ENCODE measurements at regions not wholly inside any gene's neighbourhood (a gene's known extent, or its start where the extent isn't known, plus 50 kb on each side); places are given as distances from the start of the nearest gene placed in this dataset.

- no peak overlapping the region for H3K4me3 ChIP-seq (ENCODE audit: insufficient read length, low read depth)
- DNase-seq (ENCODE audit: low read depth, low spot score): no peak
- TF ChIP-seq ZNF274 (IDR thresholded peaks at IDR 0.05; ENCODE audit: low read depth, low read length): no peak
- no peak for TF ChIP-seq YY1 (IDR thresholded peaks at IDR 0.05; ENCODE audit: insufficient read depth, insufficient read length)
- H3K9me3 ChIP-seq (ENCODE audit: insufficient read depth, low read length): peaks cover 8% of the 10 kb centered on the region
- H3K27me3 ChIP-seq (ENCODE audit: insufficient read depth, insufficient read length): no peaks in the 10 kb centered on the region
- peaks cover 16% of the 10 kb centered on the region for H3K4me1 ChIP-seq (ENCODE audit: insufficient read depth, insufficient read length)
- H3K9ac ChIP-seq (ENCODE audit: insufficient read length, low read depth): no peak overlapping the region
- H3K36me3 ChIP-seq (ENCODE audit: insufficient read depth, insufficient read length, low read length): no peaks in the 10 kb centered on the region
Observed at GRCh38 chr1:55716151-55716550, 501.0 kb upstream of the USP24 start.

DNA sequence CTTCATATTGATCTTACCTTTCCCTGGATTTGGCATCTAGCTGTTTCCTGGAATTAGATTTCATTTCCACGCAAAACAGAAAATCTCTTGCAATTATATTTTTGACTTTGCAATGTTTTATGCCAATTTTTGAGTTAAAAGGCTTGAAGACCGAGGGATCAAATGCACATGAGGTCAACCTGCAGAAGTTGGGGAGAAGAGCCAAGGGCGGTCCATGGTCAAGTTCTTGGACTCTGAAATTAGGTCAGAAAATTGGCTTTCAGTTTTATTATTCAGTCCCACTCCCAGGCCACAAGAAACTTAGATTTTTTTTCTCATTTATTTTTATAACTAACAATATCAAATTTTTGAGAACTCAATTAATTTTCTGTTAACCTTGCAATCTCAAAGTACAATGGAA, 499.1 kb upstream of the USP24 start:
- DNase-seq (ENCODE audit: low read depth, low spot score): no peak
- Histone ChIP-seq H3K27me3 (ENCODE audit: insufficient read depth, insufficient read length) (no peaks in the 10 kb centered on the region), H3K4me3 (ENCODE audit: insufficient read length, low read depth) (no peak overlapping the region), H3K36me3 (ENCODE audit: insufficient read depth, insufficient read length, low read length) (no peaks in the 10 kb centered on the region), H3K4me1 (ENCODE audit: insufficient read depth, insufficient read length) (peaks cover 5% of the 10 kb centered on the region), H3K9me3 (ENCODE audit: insufficient read depth, low read length) (peaks cover 12% of the 10 kb centered on the region), H3K9ac (ENCODE audit: insufficient read length, low read depth) (no peak overlapping the region)
- TF ChIP-seq ZNF274 (IDR thresholded peaks at IDR 0.05; ENCODE audit: low read depth, low read length) (no peak), YY1 (IDR thresholded peaks at IDR 0.05; ENCODE audit: insufficient read depth, insufficient read length) (no peak), SUZ12 (IDR thresholded peaks at IDR 0.05; ENCODE audit: extremely low read depth, insufficient read depth, insufficient read length) (no peak)

DNA sequence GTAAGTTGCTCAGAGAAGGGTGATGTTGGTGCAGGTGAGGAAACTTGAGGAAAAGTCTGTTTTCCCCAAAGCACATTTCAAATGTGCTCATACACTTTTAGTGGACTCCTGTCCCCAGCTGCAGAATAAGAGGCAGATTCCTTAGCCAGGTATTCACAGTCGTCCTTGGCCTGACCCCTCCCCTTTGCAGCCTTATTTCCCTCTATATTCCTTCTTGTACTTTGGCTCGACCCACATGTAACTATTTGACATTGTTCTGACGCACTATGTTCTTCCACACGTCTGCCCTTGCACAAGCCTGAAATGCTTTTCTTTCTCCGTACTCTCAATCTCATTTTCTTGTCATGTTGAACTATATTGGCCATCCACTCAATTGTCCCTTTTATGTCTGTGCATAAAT, 498.4 kb upstream of the USP24 start:
- H3K27me3 ChIP-seq (ENCODE audit: insufficient read depth, insufficient read length): no peaks in the 10 kb centered on the region
- peaks cover 4% of the 10 kb centered on the region for H3K4me1 ChIP-seq (ENCODE audit: insufficient read depth, insufficient read length)
- no peaks in the 10 kb centered on the region for H3K36me3 ChIP-seq (ENCODE audit: insufficient read depth, insufficient read length, low read length)
- TF ChIP-seq ZNF274 (IDR thresholded peaks at IDR 0.05; ENCODE audit: low read depth, low read length) (no peak), SUZ12 (IDR thresholded peaks at IDR 0.05; ENCODE audit: extremely low read depth, insufficient read depth, insufficient read length) (no peak), YY1 (IDR thresholded peaks at IDR 0.05; ENCODE audit: insufficient read depth, insufficient read length) (no peak)
- no peak for DNase-seq (ENCODE audit: low read depth, low spot score)
- H3K9ac ChIP-seq (ENCODE audit: insufficient read length, low read depth): no peak overlapping the region
- H3K4me3 ChIP-seq (ENCODE audit: insufficient read length, low read depth): no peak overlapping the region
- peaks cover 12% of the 10 kb centered on the region for H3K9me3 ChIP-seq (ENCODE audit: insufficient read depth, low read length)

DNA sequence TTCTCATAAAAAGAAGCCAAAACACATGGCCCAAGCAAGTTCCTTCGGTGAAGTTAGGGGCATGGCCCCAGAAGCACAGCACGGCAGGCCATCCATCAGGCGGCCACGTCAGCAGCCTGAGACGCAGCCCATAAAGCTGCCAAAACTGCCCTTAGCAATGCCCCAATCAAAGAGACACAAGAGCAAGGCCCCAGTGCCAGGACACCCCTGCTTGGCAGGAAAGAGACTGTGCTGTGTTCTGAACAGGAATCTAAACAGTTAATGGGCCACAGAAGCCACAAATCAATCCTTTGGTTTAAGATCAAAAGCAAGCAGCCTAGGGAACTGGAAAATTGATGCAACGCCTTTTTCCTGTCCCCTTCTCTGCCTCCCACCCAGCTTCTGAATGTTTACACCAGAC, 497.0 kb upstream of the USP24 start:
- no peak for TF ChIP-seq SUZ12 (IDR thresholded peaks at IDR 0.05; ENCODE audit: extremely low read depth, insufficient read depth, insufficient read length)
- no peak for TF ChIP-seq ZNF274 (IDR thresholded peaks at IDR 0.05; ENCODE audit: low read depth, low read length)
- no peak for TF ChIP-seq YY1 (IDR thresholded peaks at IDR 0.05; ENCODE audit: insufficient read depth, insufficient read length)
- H3K9ac ChIP-seq (ENCODE audit: insufficient read length, low read depth): no peak overlapping the region
- no peaks in the 10 kb centered on the region for H3K27me3 ChIP-seq (ENCODE audit: insufficient read depth, insufficient read length)

DNA sequence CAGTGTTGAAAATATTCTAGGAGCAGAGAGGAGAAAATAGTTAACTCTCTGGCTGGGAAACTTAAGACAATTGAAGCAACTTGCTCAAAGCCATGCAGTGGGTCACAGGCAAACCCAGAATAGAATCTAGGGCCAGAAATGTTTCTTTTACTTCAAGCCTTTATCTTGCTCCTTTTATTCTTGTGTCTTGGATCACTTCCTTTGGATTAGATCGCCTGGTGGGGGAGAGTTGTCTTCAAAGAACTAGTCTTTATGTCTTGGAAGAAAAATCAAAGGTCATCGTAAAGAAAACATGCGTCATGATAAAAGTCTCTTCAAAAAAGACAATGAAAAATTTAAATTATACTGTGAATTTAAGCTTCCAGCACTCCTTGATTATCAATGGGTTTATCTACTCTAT, 493.6 kb upstream of the USP24 start:
- H3K9ac ChIP-seq (ENCODE audit: insufficient read length, low read depth): no peak overlapping the region
- H3K36me3 ChIP-seq (ENCODE audit: insufficient read depth, insufficient read length, low read length): no peaks in the 10 kb centered on the region
- TF ChIP-seq ZNF274 (IDR thresholded peaks at IDR 0.05; ENCODE audit: low read depth, low read length) (no peak), SUZ12 (IDR thresholded peaks at IDR 0.05; ENCODE audit: extremely low read depth, insufficient read depth, insufficient read length) (no peak), YY1 (IDR thresholded peaks at IDR 0.05; ENCODE audit: insufficient read depth, insufficient read length) (no peak)
- no peaks in the 10 kb centered on the region for H3K27me3 ChIP-seq (ENCODE audit: insufficient read depth, insufficient read length)
- no peak for DNase-seq (ENCODE audit: low read depth, low spot score)
- H3K4me3 ChIP-seq (ENCODE audit: insufficient read length, low read depth): no peak overlapping the region
- no peaks in the 10 kb centered on the region for H3K4me1 ChIP-seq (ENCODE audit: insufficient read depth, insufficient read length)
- peaks cover 6% of the 10 kb centered on the region; the same call in 1 of the 2 replicates for H3K9me3 ChIP-seq (ENCODE audit: insufficient read depth, low read length)

More for the DNA sequence above, 497.0 kb upstream of the USP24 start:
- no peak for DNase-seq (ENCODE audit: low read depth, low spot score)
- Histone ChIP-seq H3K36me3 (ENCODE audit: insufficient read depth, insufficient read length, low read length) (no peaks in the 10 kb centered on the region), H3K4me1 (ENCODE audit: insufficient read depth, insufficient read length) (no peaks in the 10 kb centered on the region), H3K9me3 (ENCODE audit: insufficient read depth, low read length) (peaks cover 12% of the 10 kb centered on the region), H3K4me3 (ENCODE audit: insufficient read length, low read depth) (no peak overlapping the region)

DNA sequence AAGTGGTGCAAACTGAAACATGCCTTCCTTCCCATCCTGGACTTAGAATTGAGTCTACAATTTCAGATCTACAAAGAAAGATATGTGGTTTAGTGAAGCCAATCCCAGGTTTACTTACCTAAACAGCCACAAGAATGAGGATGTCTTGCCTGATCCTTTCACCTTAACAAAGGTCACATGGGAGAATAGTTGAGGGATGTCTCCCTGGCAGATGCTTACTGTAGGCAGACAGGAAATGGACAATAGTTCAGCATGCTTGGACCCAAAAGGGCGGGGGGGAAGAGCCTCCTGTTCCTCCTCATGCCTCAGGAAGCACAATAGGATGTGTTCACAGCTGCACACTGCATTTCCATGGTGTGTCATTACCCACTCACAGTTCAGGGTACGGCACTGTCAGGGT, 492.7 kb upstream of the USP24 start:
- Histone ChIP-seq H3K36me3 (ENCODE audit: insufficient read depth, insufficient read length, low read length) (no peaks in the 10 kb centered on the region), H3K4me3 (ENCODE audit: insufficient read length, low read depth) (no peak overlapping the region), H3K27me3 (ENCODE audit: insufficient read depth, insufficient read length) (no peaks in the 10 kb centered on the region), H3K4me1 (ENCODE audit: insufficient read depth, insufficient read length) (no peaks in the 10 kb centered on the region), H3K9ac (ENCODE audit: insufficient read length, low read depth) (no peak overlapping the region), H3K9me3 (ENCODE audit: insufficient read depth, low read length) (peaks cover 6% of the 10 kb centered on the region; the same call in 1 of the 2 replicates)
- TF ChIP-seq YY1 (IDR thresholded peaks at IDR 0.05; ENCODE audit: insufficient read depth, insufficient read length): no peak
- TF ChIP-seq ZNF274 (IDR thresholded peaks at IDR 0.05; ENCODE audit: low read depth, low read length): no peak
- no peak for TF ChIP-seq SUZ12 (IDR thresholded peaks at IDR 0.05; ENCODE audit: extremely low read depth, insufficient read depth, insufficient read length)
- no peak for DNase-seq (ENCODE audit: low read depth, low spot score)

GRCh38 chr1:55707196-55707595, 492.0 kb upstream of the USP24 start:
- no peak overlapping the region for H3K4me3 ChIP-seq (ENCODE audit: insufficient read length, low read depth)
- DNase-seq (ENCODE audit: low read depth, low spot score): no peak
- H3K27me3 ChIP-seq (ENCODE audit: insufficient read depth, insufficient read length): no peaks in the 10 kb centered on the region
- no peaks in the 10 kb centered on the region for H3K4me1 ChIP-seq (ENCODE audit: insufficient read depth, insufficient read length)
- TF ChIP-seq YY1 (IDR thresholded peaks at IDR 0.05; ENCODE audit: insufficient read depth, insufficient read length) (no peak), ZNF274 (IDR thresholded peaks at IDR 0.05; ENCODE audit: low read depth, low read length) (no peak), SUZ12 (IDR thresholded peaks at IDR 0.05; ENCODE audit: extremely low read depth, insufficient read depth, insufficient read length) (no peak)
- H3K9ac ChIP-seq (ENCODE audit: insufficient read length, low read depth): no peak overlapping the region
- H3K36me3 ChIP-seq (ENCODE audit: insufficient read depth, insufficient read length, low read length): no peaks in the 10 kb centered on the region
- H3K9me3 ChIP-seq (ENCODE audit: insufficient read depth, low read length): peaks cover 6% of the 10 kb centered on the region; the same call in 1 of the 2 replicates

Data from NT2/D1 (cell line).